GM06990 (cell line): ENCODE measurements at regions not wholly inside any gene's neighbourhood (a gene's known extent, or its start where the extent isn't known, plus 50 kb on each side); places are given as distances from the start of the nearest gene placed in this dataset.

Source experiments
- DNase-seq: peaks from one replicate; pipeline ENCODE4 v3.0.0-alpha.2; 2011; ENCODE audit not compliant: insufficient read length; ENCODE audit errors: extremely low read depth
- H3K27me3 ChIP-seq: replicated peaks from 2 replicates; pipeline ENCODE4 v1.6.0; 2011; ENCODE audit warnings: low read length; ENCODE audit not compliant: control insufficient read depth, insufficient read depth
- H3K36me3 ChIP-seq: 2 replicates; pipeline ENCODE4 v1.5.1; 2011; ENCODE audit warnings: low read length; ENCODE audit not compliant: control insufficient read depth, insufficient read depth
- H3K4me3 ChIP-seq: replicated peaks from 2 replicates; pipeline ENCODE4 v1.5.1; 2011; ENCODE audit warnings: low read depth, mild to moderate bottlenecking, control low read depth, low read length
- TF ChIP-seq, protein P1 (sequence below): IDR thresholded peaks from 2 replicates; pipeline ENCODE4 v1.5.1; 2011; ENCODE audit warnings: low read length, control low read depth, mild to moderate bottlenecking, inconsistent platforms; ENCODE audit not compliant: insufficient read depth, poor library complexity, severe bottlenecking

GRCh38 chr6:120534954-120535353 lies 799.3 kb downstream of the TBC1D32 start:
- H3K36me3 ChIP-seq, result no peaks in the 10 kb centered on the region
- no peak for DNase-seq
- TF ChIP-seq, protein P1, sequence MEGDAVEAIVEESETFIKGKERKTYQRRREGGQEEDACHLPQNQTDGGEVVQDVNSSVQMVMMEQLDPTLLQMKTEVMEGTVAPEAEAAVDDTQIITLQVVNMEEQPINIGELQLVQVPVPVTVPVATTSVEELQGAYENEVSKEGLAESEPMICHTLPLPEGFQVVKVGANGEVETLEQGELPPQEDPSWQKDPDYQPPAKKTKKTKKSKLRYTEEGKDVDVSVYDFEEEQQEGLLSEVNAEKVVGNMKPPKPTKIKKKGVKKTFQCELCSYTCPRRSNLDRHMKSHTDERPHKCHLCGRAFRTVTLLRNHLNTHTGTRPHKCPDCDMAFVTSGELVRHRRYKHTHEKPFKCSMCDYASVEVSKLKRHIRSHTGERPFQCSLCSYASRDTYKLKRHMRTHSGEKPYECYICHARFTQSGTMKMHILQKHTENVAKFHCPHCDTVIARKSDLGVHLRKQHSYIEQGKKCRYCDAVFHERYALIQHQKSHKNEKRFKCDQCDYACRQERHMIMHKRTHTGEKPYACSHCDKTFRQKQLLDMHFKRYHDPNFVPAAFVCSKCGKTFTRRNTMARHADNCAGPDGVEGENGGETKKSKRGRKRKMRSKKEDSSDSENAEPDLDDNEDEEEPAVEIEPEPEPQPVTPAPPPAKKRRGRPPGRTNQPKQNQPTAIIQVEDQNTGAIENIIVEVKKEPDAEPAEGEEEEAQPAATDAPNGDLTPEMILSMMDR, result no peak
- no peaks in the 10 kb centered on the region for H3K27me3 ChIP-seq
- no peak overlapping the region for H3K4me3 ChIP-seq

DNA sequence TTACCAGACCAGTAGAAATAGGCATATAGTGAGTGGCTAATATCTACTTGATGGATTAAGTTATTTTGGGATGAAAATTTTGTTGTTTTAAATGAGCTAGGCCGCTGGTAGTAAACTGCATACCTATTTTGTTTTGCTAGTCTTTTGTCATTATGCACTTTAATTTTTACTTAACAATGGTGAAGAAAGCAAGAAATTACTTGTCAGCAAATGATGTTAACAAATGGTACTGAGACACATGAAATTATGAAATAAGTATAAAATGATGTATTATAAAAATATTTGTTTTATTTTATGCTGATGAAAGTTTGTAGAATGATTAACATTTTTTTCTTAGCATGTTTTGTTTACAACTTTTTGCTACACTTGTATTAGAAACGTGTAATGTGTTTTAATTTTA lies 807.7 kb downstream of the TBC1D32 start:
- H3K27me3 ChIP-seq, result no peaks in the 10 kb centered on the region
- no peak overlapping the region for H3K4me3 ChIP-seq
- TF ChIP-seq, protein P1, result no peak
- no peak for DNase-seq
- no peaks in the 10 kb centered on the region for H3K36me3 ChIP-seq

- TF ChIP-seq, protein P1, result no peak
- no peaks in the 10 kb centered on the region for H3K36me3 ChIP-seq
- H3K27me3 ChIP-seq, result no peaks in the 10 kb centered on the region
- no peak overlapping the region for H3K4me3 ChIP-seq
- no peak for DNase-seq
These were observed 819.7 kb downstream of the TBC1D32 start for GRCh38 chr6:120514544-120514943.

GRCh38 chr6:120511712-120512111 lies 822.6 kb downstream of the TBC1D32 start:
- H3K4me3 ChIP-seq, result no peak overlapping the region
- no peaks in the 10 kb centered on the region for H3K27me3 ChIP-seq
- DNase-seq, result no peak
- no peaks in the 10 kb centered on the region for H3K36me3 ChIP-seq
- TF ChIP-seq, protein P1, result no peak

DNA sequence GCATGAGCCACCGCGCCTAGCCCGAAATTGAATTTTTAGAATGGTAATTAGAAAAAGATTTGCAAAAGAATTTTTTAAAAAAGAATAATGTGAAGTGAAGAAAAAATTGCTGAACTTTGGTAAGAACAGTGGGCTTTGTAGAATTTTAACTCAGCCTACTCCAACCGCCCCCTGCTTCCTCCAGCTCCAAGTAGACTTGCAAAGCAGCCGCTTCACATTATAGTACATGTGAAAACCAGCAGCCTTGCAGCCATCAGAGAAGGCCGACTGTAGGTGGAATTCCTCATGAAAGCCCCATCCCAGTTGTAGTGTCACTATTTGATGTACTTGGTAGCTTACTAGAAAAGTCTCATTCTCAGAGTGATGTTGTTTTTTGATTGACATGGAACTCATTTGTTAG lies 835.6 kb downstream of the TBC1D32 start:
- TF ChIP-seq, protein P1, result no peak
- Histone ChIP-seq H3K4me3 (no peak overlapping the region), H3K36me3 (no peaks in the 10 kb centered on the region), H3K27me3 (no peaks in the 10 kb centered on the region)
- no peak for DNase-seq

GRCh38 chr6:120496661-120497060 lies 837.6 kb downstream of the TBC1D32 start:
- Histone ChIP-seq H3K27me3 (no peaks in the 10 kb centered on the region), H3K36me3 (no peaks in the 10 kb centered on the region), H3K4me3 (no peak overlapping the region)
- DNase-seq, result no peak
- TF ChIP-seq, protein P1, result no peak
